ENCODE measurements at regions not wholly inside any gene's neighbourhood (a gene's known extent, or its start where the extent isn't known, plus 50 kb on each side); places are given as distances from the start of the nearest gene placed in this dataset.

GRCh38 chr16:73206151-73206707 lies 158.3 kb upstream of the ZFHX3 start:
- Histone ChIP-seq H3K9me3 (ENCODE audit: control insufficient read depth, low read length) (no peaks in the 10 kb centered on the region), H3K9ac (no peak overlapping the region), H3K27ac (no peak overlapping the region), H3K79me2 (no peaks in the 10 kb centered on the region), H2AFZ (no peak overlapping the region), H3K4me2 (ENCODE audit: low read length) (no peak overlapping the region), H3K4me1 (no peaks in the 10 kb centered on the region), H3K27me3 (ENCODE audit: control insufficient read depth, insufficient read depth, low read length) (no peaks in the 10 kb centered on the region), H3K36me3 (ENCODE audit: control insufficient read depth, insufficient read depth, low read length) (no peaks in the 10 kb centered on the region), H3K4me3 (ENCODE audit: low read depth, low read length) (no peak overlapping the region)
- TF ChIP-seq, protein P1, sequence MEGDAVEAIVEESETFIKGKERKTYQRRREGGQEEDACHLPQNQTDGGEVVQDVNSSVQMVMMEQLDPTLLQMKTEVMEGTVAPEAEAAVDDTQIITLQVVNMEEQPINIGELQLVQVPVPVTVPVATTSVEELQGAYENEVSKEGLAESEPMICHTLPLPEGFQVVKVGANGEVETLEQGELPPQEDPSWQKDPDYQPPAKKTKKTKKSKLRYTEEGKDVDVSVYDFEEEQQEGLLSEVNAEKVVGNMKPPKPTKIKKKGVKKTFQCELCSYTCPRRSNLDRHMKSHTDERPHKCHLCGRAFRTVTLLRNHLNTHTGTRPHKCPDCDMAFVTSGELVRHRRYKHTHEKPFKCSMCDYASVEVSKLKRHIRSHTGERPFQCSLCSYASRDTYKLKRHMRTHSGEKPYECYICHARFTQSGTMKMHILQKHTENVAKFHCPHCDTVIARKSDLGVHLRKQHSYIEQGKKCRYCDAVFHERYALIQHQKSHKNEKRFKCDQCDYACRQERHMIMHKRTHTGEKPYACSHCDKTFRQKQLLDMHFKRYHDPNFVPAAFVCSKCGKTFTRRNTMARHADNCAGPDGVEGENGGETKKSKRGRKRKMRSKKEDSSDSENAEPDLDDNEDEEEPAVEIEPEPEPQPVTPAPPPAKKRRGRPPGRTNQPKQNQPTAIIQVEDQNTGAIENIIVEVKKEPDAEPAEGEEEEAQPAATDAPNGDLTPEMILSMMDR (IDR thresholded peaks at IDR 0.05) = no peak

DNA sequence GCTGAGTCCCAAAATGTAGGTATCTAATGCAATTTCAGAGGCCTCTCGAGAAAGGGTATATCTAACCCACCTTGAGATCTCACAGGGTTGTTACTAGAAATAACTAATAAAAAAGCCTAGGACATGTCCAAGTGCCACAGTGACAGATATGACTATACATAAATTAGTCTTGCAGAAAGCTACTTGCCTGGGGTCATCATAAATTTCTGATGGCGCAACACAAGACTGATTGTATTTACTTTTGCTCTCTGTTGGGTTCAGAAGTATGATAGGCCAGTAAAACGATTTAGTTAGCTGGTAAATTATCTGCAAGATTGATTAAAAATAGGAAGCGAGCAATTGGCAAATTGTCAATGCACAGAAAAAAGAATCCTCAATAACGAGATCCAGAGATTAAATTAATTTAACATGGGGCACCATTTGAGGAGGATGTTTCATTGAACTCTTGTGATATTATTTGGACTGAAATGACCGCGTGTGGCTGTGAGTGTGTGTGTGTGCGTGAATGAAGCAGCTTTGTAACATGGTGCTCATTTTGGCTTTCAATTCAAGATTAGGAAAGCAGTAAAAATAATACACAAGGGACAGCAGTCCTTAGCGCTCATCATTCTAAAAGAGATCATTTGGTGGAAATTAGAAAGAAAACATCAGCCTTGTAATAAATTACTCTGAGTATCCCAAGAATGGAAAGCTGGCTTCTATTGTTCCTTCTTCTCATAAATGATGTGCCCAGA lies 157.4 kb upstream of the ZFHX3 start:
- Histone ChIP-seq H3K36me3 (ENCODE audit: control insufficient read depth, insufficient read depth, low read length) (no peaks in the 10 kb centered on the region), H3K27me3 (ENCODE audit: control insufficient read depth, insufficient read depth, low read length) (no peaks in the 10 kb centered on the region), H3K4me1 (no peaks in the 10 kb centered on the region), H3K27ac (no peak overlapping the region), H3K4me2 (ENCODE audit: low read length) (no peak overlapping the region), H2AFZ (no peak overlapping the region), H3K4me3 (ENCODE audit: low read depth, low read length) (no peak overlapping the region), H3K9me3 (ENCODE audit: control insufficient read depth, low read length) (no peaks in the 10 kb centered on the region), H3K9ac (no peak overlapping the region), H3K79me2 (no peaks in the 10 kb centered on the region)
- TF ChIP-seq, protein P1 (IDR thresholded peaks at IDR 0.05) = no peak

DNA sequence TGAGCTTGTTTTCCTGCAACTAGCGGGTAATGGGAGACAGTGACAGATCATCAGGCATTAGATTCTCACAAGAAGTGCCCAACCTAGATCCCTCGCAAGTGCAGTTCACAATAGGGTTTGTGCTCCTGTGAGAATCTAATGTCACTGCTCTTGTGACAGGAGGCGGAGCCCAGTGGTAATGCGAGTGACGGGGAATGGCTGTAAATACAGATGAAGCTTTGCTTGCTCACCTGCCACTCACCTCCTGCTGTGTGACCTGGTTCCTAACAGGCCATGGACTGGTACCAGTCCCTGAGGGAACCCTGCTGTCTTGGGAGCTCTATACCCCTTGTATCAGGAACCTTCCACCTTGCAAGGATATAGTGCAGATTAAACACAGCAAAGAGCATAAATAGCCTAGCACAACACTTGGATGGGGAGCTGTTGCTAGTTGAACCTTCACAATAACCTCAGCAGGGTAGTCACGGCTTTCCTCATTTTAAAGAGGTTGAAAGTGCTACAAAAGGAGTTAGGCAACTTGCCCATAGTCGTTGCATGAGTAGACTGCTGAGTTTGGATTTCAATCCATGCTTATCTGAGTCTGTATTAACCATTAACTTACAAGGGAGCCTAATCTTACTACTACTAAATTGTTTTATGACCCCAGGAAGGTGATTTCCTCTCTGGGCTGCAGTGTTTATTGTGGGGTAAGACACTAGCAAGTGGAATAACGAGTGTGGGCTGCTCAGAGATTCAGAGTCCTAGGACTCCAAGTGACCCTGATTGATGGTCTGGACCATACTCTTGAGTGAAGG lies 156.6 kb upstream of the ZFHX3 start:
- Histone ChIP-seq H2AFZ (no peak overlapping the region), H3K79me2 (no peaks in the 10 kb centered on the region), H3K9ac (no peak overlapping the region), H3K4me3 (ENCODE audit: low read depth, low read length) (no peak overlapping the region), H3K36me3 (ENCODE audit: control insufficient read depth, insufficient read depth, low read length) (no peaks in the 10 kb centered on the region), H3K4me2 (ENCODE audit: low read length) (no peak overlapping the region), H3K27me3 (ENCODE audit: control insufficient read depth, insufficient read depth, low read length) (no peaks in the 10 kb centered on the region), H3K27ac (no peak overlapping the region), H3K4me1 (no peaks in the 10 kb centered on the region), H3K9me3 (ENCODE audit: control insufficient read depth, low read length) (no peaks in the 10 kb centered on the region)
- TF ChIP-seq, protein P1 (IDR thresholded peaks at IDR 0.05) = no peak

DNA sequence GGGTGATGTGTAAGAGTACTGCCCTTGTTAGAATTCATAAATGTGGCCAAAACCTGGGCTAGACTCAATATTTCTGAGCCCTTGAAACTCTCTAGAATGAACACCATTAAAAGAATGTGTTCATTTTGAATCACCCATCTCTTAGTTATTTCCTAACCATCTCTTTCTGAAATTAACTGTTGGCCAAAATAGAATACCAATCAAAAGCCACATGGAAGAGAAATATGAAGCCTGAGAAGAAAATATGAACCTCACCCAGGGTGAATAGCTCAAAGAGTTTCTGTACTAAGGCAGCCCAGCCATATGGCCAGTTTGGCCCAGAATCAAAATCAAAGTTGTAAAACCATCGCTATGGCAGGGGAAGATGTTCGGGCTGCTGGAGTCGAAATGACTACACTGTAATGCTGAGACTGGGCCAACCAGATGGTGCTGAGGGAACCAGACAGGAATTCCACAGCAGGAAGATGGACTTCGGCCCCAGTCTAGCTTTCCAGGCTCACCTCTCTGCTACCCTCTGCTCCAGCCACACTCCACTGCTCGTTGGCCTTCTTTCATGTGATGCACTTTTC lies 154.3 kb upstream of the ZFHX3 start:
- Histone ChIP-seq H3K27ac (no peak overlapping the region), H3K27me3 (ENCODE audit: control insufficient read depth, insufficient read depth, low read length) (no peaks in the 10 kb centered on the region), H3K4me3 (ENCODE audit: low read depth, low read length) (no peak overlapping the region), H3K9me3 (ENCODE audit: control insufficient read depth, low read length) (no peaks in the 10 kb centered on the region), H3K9ac (no peak overlapping the region), H3K79me2 (no peaks in the 10 kb centered on the region), H3K36me3 (ENCODE audit: control insufficient read depth, insufficient read depth, low read length) (no peaks in the 10 kb centered on the region), H3K4me2 (ENCODE audit: low read length) (no peak overlapping the region), H2AFZ (no peak overlapping the region), H3K4me1 (no peaks in the 10 kb centered on the region)
- TF ChIP-seq, protein P1 (IDR thresholded peaks at IDR 0.05) = no peak
